Activated effector memory CD4-positive, alpha-beta T cell treated with anti-CD3 and anti-CD28 coated beads, Interleukin-2, amount 50 U/mL, for 16 hours (primary cell): ENCODE measurements at regions not wholly inside any gene's neighbourhood (a gene's known extent, or its start where the extent isn't known, plus 50 kb on each side); places are given as distances from the start of the nearest gene placed in this dataset.
"Not testable (repeated sequence)": the region's sequence is repeated elsewhere in the genome, so short reads cannot be mapped to it uniquely, and the experiment has no call there.

ENCODE experiments used
- DNase-seq: peaks from one replicate; pipeline ENCODE4 v3.0.0-alpha.2; 2020

DNA sequence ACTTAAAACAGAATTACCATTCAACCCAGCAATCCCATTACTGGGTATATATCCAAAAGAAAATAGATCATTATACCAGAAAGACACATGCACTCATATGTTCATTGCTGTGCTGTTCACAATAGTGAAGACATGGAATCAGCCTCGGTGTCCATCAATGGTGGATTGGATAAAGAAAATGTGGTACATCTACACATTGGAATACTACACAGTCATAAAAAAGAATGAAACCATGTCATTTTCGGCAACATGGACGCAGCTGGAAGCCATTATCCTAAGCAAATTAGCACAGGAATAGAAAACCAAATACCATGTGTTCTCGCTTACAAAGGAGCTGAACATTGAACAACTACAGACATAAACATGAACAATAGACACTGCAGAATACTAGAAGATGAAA, 244.8 kb upstream of the PROX1 start:
- no peak for DNase-seq

DNA sequence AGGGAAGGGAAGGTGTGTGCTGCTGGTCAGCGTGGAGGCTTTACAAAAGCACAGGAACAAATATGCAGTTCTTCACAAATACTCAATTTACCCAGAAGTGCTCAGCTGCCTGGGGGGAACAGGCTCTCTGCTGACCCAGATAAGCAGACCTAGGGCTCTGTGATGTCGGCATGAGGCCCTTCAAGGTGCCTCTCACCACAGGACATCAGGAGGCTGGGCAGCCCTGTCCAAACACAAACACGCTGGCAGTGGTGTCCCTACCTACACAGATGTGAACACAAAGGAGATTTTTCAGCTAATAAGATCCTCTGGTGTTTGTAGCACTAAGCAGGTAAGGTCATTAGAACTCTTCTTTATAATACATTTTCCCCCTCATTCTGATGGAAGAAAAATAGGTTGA, 243.0 kb upstream of the PROX1 start:
- DNase-seq, result no peak

DNA sequence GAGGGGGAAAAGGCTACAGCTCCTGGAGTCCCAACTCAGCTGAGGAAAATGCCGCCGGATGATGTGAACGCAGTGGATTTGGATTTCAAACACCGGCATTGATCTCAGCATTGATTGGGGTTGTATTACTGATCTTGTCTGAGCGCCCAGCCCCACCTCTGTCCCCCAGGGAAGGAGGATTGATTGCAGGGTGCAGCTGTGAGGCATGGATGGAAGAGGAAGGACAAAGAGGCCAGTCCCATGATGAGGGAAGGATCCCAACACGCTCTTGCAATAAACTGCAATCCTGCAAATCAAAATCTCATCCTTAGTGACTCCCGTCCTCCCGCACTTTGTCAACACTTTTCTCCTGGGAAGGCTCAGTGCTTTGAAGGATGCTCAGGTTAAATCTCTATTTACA, 242.3 kb upstream of the PROX1 start:
- DNase-seq, result no peak

DNA sequence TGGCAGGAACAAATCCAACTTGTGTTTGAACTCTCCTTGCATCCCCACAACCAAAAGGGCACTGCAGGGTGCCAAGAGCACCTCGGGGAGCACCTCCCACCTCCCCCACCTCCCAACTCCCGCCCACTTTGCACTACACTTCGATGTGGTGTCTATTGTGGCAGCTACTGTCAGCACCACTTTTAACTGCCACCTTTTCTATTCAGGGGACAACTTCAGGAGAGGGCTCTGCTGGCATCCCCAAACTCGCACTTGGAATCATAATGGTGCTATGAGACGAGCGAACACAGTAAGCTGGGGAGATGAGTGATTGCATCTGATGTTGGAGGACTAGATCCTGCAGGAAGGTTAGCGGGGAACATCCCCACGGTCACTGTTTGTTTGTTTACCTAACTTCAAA, 238.2 kb upstream of the PROX1 start:
- DNase-seq, result no peak

DNA sequence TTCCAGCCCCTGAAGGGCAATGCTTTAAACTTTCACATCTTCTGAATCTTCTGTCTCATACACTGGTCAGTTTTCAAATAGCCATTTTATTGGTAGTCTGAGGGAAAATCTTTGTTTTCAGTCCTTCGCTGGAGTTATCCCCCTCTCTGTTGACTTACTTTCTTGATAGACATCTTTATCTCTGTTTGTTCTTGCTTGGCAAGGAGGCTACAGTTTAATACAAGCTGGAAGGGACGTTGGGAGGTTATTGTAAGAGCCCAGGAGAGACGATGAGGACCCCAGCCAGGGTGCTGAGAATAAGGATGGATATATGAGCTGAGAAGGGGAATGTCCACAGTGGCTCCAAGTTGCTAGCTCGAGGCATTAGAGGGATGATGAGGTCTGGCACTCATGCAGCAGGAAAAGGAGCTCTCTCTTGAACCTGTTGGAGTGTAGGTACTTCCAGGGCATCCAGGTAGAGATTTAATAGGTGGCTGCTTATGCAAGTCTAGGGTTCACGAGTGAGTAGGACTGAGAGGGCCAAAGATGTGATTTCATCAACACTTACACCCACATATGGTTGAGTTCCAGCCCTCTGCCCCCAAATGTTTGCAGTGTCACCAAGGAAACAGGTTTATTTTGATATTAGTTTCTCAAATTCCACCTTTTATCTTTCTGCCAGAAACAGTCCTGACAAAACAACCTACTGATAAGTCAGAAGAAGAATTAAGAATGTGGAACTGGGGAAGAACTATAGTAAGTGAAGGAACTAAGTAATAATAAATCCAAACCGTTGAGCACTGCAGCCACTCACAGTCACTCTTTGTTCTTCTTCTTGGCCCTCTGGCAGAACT, 237.3 kb upstream of the PROX1 start:
- DNase-seq, result no peak

- DNase-seq, result no peak
Measured at GRCh38 chr1:213751064-213751397, 236.7 kb upstream of the PROX1 start.

GRCh38 chr1:213759359-213760181, 228.2 kb upstream of the PROX1 start:
- no peak for DNase-seq

- peak; percentile 66 for DNase-seq
Measured at GRCh38 chr1:213761845-213762407, 225.8 kb upstream of the PROX1 start.

DNA sequence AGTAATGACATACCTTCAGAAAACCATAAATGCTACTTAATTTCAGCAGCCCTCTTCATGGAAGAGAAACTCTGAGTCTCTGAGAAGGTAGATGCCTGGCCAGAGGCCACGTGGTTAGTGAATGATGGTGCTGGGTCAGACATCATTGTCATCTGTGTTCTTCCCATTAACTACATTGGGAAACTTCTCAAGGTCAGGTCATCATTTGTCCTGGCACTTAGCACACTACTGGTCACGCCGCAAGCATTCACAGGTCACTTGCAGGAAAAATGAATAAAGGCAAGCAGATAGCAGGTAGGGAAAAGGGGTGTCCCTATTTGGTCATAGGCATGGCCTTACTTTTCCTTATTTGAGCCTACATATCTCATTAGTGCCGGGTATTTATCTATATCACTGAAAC, 220.1 kb upstream of the PROX1 start:
- no peak for DNase-seq

- no peak for DNase-seq
Measured at GRCh38 chr1:213772128-213773063, 215.4 kb upstream of the PROX1 start.

- no peak for DNase-seq
Measured at GRCh38 chr1:213773975-213774374, 213.8 kb upstream of the PROX1 start.

DNA sequence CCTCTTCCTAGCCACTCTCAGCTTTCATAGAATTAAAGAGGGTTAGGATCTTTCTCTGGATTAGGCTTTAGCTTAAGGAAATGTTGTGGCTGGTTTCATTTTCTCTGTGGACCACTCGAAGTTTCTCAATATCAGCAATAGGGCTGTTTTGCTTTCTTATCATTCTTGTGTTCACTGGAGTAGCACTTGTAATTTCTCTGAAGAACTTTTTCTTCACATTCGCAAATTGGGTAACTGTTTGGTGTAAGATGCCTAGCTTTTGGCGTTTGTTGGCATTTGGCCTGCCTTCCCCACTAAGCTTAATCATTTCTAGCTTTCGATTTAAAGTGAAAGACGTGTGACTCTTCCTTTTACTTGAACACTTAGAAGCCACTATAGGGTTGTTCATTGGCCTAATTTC, 210.8 kb upstream of the PROX1 start:
- no peak for DNase-seq

DNA sequence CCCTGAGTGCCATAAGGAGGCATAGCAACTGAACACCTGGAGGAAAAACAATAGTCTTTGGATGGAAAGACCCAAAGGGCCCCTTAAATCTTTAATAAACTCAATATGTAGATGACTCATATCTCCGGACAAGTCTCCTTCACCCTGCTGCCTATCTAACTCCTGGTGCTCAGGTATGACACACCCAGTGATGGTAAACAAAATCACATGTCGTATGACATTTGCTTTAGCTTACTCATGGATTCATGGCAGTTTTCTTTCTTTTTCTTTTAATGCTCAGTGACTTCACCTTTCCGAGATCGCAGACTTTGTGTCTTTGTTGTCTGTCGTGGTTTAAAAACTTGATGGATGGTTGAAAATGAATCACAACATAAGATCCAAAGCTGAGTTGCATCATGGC, 208.5 kb upstream of the PROX1 start:
- no peak for DNase-seq

DNA sequence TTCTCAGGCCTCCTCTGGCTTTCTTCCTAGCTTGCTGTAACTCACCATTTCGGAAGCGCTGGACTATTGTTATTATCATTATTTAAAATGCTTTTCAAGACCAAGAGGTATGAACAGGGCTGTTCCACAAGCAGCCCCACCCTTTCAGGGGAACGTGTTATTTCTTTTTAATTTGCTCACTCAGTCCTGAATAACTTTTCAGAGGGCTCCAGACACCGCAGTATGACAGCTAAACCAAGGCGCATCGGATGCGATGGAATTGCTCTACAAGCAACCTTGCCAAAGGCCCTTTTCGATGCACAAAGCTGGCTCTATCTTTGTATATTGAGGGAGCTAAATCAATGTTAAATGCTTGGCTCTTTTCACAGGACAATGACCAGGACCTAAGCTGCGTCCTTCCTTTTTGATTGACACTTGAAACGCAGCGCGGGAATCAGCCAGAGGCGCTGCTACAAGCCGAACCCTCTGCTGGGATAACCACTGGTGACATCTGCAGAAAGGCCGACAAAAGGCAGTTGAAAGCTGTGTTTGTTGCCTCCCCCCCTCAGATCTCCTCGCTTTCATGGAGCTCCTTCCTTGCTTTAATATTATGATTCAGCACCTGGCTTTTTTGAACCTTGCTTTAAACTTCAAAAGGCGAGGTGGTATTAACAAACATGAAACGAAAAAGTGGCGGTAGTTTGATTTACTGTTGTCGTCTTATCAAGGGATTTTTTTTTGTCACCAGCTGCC, 204.7 kb upstream of the PROX1 start:
- no peak for DNase-seq

- DNase-seq, result no peak
Measured at GRCh38 chr1:213783893-213784292, 203.9 kb upstream of the PROX1 start.

DNA sequence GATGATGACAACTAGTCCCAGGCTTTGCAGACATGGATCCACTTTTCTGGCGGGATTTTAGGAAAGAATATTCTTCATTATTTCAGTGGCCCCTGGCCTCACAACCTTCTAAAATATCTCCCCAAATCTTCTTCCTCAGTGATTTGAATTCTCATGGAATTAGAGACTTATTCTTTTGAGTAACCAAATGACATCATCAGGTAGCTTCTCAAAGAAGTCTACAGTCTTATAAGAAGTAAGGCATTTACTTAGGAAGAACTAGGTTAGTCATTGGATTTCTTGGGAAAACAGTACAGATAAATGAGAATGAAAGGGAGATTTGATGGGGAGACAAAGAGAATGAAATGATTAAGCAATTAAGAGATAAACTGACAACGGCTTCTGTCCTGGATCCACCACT, 201.1 kb upstream of the PROX1 start:
- no peak for DNase-seq

DNA sequence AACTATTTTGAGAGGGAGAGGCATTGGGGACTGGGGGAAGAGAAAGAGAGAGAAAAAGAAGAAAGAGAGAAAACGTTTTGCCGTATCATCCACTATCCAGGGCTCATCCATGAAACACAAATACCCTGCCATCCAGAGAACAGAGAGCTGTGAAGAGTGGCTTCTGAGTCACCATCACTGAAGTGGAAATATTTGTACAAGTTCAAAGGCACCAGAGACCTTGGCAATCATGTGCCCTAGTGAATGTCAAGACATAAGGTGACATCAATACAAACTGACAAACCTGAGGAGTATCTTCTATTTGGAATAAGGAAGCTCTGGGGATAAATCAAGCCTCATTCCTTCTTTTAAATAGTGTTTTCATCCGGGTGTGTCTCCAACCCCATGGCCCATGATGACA, 197.2 kb upstream of the PROX1 start:
- DNase-seq, result no peak

GRCh38 chr1:213793482-213794067, 194.2 kb upstream of the PROX1 start:
- no peak for DNase-seq

- DNase-seq, result no peak
Measured at GRCh38 chr1:213796525-213796924, 191.2 kb upstream of the PROX1 start.

DNA sequence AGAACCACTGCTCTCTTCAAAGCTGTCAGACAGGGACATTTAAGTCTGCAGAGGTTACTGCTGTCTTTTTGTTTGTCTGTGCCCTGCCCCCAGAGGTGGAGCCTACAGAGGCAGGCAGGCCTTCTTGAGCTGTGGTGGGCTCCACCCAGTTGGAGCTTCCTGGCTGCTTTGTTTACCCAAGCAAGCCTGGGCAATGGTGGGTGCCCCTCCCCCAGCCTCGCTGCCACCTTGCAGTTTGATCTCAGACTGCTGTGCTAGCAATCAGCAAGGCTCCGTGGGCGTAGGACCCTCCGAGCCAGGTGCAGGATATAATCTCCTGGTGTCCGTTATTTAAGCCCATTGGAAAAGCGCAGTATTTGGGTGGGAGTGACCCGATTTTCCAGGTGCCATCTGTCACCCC, 179.5 kb upstream of the PROX1 start:
- DNase-seq, result not testable (repeated sequence)

- no peak for DNase-seq
Measured at GRCh38 chr1:213817156-213817555, 170.6 kb upstream of the PROX1 start.
